Stimulated activated CD4-positive, alpha-beta T cell treated with anti-CD3 and anti-CD28 coated beads, Interleukin-15, amount 100 ng/mL, for 24 hours (primary cell): ENCODE measurements at regions not wholly inside any gene's neighbourhood (a gene's known extent, or its start where the extent isn't known, plus 50 kb on each side); places are given as distances from the start of the nearest gene placed in this dataset.

ENCODE experiments used
- DNase-seq: peaks from one replicate; pipeline ENCODE4 v3.0.0-alpha.2; 2020

DNA sequence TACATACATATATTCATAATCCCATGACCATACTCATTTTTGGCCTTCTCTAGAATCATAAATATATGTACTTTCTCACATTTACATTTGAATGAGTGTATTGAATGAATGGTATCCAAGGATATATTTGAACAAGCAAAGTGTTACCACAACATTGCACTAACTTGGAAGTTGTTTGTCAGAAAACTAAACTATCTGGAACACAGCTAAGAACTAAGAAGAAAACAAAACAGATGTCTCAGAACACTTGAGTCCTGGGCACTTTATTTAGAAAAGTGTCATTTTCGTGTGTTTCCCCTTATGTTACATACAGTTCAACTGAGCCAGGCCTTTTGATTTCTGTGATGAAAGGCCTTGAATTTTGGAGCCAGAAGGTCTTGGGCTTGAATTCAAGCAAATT lies 466.7 kb upstream of the FAT1 start:
- DNase-seq, result no peak

GRCh38 chr4:187191676-187192075 lies 468.0 kb upstream of the FAT1 start:
- no peak for DNase-seq

- no peak for DNase-seq
These were observed 468.6 kb upstream of the FAT1 start for GRCh38 chr4:187192266-187192665.

GRCh38 chr4:187193141-187193540 lies 469.5 kb upstream of the FAT1 start:
- DNase-seq, result no peak

DNA sequence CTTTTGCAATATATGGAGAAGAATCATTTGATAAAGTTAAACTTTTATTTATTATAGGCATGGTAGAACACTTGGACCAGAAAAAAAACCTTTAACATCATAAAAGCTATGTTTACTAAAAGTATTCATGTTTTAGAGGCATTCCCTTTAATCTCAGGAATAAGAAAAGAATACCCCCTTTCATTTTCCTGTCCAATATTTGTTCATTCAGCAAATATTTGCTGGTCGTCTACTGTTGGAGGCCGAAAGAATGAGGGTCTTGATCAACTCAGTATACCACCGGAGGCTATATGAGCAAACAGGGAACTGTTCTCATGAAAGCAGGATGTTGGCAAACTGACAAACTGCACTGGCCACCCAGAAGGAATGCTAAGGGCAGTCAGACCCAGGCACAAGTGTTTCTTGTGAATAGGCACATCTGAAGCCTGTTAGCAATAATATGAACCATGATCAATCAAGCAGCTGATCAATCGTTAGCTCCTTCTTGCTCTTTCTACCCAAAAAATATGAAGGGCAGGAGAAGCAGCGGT lies 480.8 kb upstream of the FAT1 start:
- DNase-seq, result no peak

DNA sequence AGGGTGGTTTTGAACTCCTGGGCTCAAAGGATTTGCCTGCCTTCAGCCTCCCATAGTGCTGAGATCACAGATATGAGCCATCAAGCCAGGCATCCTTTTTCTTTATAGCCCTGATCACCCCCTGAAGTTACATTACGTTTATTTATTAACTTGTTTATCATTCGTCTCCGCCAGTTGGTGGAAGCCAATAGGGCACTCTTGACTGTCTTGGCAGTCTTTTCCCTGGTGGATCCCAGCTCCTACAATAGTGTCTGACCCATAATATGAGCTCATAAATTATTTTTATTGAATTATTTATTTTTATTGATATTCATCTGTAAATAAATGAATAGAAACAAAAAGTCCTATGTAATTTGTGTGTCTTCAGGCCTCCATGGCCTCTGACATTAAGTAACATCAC lies 484.3 kb upstream of the FAT1 start:
- no peak for DNase-seq

DNA sequence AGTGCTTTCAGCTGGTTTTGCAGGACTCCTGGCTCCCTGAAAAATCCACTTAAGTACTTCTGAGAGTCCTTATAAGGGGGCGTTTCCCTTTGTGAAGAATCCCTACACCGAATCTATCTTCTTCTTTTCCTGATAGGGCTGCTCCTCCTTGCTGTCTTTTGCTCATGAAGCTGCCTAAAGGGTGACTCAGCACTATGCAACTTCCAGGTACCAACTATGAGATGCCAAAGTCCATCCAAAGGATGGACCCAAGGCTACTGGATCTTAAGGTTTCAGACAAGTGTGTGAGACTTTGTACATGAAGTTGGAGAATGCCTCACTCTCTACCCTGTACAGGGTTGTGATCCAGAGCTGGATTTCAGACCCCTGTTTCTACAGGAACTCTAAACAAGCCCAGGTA lies 485.0 kb upstream of the FAT1 start:
- DNase-seq, result no peak

GRCh38 chr4:187209921-187210613 lies 486.4 kb upstream of the FAT1 start:
- no peak for DNase-seq

DNA sequence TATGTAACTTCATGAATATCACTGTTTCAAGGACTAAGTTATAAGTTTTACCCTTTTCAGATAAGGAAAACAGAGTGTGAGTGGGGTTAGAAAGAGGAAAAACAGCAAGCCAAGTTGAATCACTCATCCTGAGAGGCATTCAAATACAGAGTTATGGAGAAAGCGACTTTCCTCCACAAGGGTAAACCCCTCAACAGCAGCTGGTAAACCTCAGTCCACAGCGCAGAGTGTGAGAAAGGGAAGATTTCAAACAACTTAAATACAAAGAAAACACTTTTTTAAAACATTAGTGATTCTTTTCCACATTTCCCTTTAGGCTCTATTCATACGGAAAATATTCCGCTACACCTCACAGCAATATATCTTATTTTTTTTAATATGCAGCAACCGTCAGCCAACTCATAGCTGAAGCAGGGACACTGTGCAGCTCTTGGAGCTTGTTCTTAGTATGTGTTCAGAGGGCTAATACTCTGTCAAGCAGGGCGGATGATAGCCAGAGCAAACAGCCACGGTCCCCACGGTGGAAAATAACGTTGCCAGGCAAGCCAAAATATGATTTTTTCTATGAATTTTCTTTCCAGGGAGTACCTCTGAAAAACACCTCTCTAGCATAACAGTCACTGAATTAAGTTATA lies 488.9 kb upstream of the FAT1 start:
- no peak for DNase-seq

DNA sequence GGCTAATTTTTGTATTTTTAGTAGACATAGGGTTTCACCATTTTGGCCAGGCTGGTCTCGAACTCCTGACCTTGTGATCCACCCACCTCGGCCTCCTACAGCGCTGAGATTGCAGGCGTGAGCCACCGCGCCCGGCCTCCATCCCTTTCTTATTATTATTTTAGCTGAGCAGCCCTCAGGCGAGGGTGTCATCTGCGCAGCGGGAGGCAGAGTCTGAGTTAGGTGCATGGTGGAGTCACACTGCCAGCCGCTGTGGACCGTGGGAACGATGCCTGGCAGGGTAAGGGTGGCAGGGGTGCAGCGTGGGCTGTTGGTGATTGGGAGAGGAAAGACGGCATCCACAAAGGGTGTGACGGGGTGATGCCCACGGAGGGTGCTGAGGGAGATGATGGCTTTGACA lies 491.8 kb upstream of the FAT1 start:
- no peak for DNase-seq

- no peak for DNase-seq
These were observed 495.1 kb upstream of the FAT1 start for GRCh38 chr4:187218705-187219245.

- DNase-seq, result no peak
These were observed 500.9 kb upstream of the FAT1 start for GRCh38 chr4:187224560-187224959.

GRCh38 chr4:187227907-187228704 lies 504.4 kb upstream of the FAT1 start:
- DNase-seq, result no peak

DNA sequence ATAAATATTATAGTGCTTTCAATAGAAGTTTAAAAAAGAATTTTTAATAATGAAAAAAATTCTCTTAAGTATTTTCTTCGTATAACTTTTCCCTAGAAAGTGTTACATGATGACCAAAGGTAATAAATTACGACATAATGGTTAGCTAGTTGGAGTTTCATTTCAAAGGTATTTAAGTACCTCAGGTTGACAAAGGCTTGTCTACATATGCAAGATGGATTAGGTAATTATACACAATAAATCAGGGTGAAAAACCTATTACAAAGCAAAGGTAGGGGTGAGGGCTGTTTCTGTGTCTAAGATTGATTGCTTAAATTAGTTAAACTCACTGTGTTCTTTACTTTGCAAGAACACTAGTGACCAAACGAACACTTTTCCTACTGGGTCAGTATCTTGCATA lies 508.5 kb upstream of the FAT1 start:
- DNase-seq, result no peak

DNA sequence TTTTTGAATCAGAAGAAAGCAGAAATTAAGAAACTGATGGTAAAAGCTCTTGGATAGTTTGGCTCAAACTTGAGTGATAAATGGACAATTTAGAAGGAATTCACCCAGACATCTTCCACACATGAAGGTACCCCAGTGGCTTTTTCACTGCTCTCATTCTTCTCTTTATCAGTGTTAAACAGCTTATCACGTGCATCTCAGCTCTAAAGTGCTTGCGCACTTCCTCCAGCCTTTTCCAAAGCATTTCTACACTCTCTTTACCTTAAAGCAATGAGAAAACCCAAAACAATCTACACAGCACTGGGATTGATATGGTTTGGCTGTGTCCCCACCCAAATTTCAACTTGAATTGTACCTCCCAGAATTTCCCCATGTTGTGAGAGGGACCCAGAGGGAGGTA lies 509.1 kb upstream of the FAT1 start:
- DNase-seq, result no peak

DNA sequence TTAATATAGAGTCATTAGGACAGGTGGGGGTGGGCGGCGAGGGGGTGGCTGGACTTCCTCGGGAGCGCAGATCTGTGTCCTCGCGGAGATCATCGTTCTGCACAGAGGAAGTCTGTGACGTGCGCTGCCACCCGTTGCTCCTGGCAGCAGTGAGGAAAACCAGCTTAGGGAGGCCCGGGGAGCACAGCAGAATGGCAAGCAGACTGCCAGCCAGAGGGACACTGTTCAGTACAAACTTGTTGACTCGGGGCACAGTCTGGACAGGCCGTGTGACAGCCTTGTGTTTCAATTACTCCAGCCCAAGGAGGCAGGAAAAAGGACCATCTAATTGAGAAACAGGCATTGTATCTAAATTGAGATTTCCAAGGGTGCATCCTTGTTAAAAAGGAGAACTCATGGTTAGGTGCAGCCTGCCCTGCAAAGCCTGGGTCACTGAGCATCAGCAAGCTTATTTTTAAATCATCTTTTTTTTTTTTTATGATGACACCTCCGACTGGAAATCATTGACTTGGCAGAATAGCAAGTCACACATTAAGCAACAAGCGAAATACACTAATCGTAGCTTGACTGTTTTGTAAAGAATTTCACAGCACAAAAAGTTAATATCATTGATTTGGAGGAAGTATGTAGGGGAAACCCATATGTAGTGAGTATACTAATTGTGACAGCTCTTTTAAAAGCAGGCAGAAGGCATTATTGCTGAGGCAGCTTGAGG lies 512.0 kb upstream of the FAT1 start:
- no peak for DNase-seq

GRCh38 chr4:187236209-187236890 lies 512.7 kb upstream of the FAT1 start:
- no peak for DNase-seq

- DNase-seq, result no peak
These were observed 515.0 kb upstream of the FAT1 start for GRCh38 chr4:187238646-187239045.

DNA sequence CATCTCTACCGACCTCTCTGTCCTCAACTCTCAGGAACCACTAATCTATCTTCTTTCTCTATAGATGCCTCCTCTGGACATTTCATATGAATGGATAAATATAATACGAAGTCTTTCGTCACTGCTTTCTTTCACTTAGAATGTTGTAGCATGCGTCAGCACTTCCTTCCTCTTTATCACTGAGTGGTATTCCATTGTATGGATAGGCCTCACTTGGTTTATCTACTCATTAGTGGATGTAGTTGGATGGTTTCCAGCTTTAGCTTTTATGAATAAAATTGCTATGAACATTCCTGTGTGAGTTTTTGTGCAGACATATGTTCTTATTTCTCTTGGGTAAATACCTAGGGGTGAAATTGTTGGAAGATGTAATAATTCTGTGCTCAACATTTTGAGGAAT lies 528.2 kb upstream of the FAT1 start:
- no peak for DNase-seq

- no peak for DNase-seq
These were observed 533.2 kb upstream of the FAT1 start for GRCh38 chr4:187256897-187257296.

DNA sequence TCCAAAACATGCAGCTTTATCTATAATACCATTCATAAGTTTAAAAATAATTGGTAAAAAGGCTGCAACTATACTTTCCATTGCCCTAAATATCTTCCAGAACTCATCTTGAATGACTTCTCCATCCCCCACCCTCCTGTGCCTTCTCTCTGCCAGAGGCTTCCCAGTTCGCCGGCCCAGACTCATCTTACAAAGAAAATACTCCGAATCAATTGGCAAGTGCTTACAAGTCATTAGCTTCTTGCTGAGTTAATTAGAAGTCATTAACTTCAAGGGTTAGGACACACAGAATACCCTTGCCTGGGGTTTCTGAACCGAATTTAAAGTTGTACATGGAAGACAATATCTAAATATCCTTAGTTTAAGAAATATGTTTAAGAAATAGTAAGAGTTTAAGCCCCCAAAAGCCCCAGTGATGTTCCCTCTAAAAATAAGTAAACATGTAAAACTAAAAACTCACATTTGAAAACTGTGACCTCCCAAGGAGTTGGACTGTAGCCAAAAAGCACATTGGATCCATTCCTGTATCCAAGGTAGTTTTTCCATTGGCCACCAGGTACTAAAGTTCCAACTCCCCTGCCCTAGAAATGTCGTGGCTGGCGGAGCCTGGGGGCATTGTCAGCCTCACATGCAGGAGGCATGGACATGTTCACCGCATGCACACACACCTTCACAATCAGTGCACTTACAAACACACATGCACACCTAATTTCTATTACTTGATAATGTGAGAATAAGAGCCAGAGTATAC lies 535.2 kb upstream of the FAT1 start:
- DNase-seq, result no peak

- no peak for DNase-seq
These were observed 545.3 kb upstream of the FAT1 start for GRCh38 chr4:187268940-187269339.
